Natural killer cell (primary cell): ENCODE measurements at regions not wholly inside any gene's neighbourhood (a gene's known extent, or its start where the extent isn't known, plus 50 kb on each side); places are given as distances from the start of the nearest gene placed in this dataset.

Source experiments
- ATAC-seq, 3 donors: fragments of 150-1000 bp in 2 of 3; fragments of 200-7000 bp in 1 of 3; cut with Tn5 transposase; 1 replicate in 1 of 3; 2 replicates in 2 of 3; pipeline ENCODE4 v1.10.0; 2021; ENCODE audit warnings: mild to moderate bottlenecking in 2 of 3, moderate library complexity in 2 of 3
- DNase-seq, 2 donors: peaks; one replicate each; pipeline versions ENCODE4 v3.0.0 to v3.0.0-alpha.2; 2013 to 2021; ENCODE audit warnings: mixed read lengths in 1 of 2
- H3K27ac ChIP-seq: one replicate; pipeline ENCODE4 v1.5.1; 2013; ENCODE audit warnings: mild to moderate bottlenecking, low read length
- H3K27me3 ChIP-seq: one replicate; pipeline ENCODE4 v1.6.1; 2013; ENCODE audit warnings: low read length; ENCODE audit not compliant: control insufficient read depth, insufficient read depth
- H3K36me3 ChIP-seq: one replicate; pipeline ENCODE4 v1.6.1; 2013; ENCODE audit warnings: low read length; ENCODE audit not compliant: control insufficient read depth, insufficient read depth
- H3K4me1 ChIP-seq: one replicate; pipeline ENCODE4 v1.6.1; 2013; ENCODE audit warnings: low read length; ENCODE audit not compliant: control insufficient read depth, insufficient read depth
- H3K4me3 ChIP-seq: one replicate; pipeline ENCODE4 v1.5.1; 2013; ENCODE audit warnings: low read length
- H3K9me3 ChIP-seq: one replicate; pipeline ENCODE4 v1.6.1; 2013; ENCODE audit warnings: low read length; ENCODE audit not compliant: control insufficient read depth, insufficient read depth
- H3K27ac Mint-ChIP-seq, 2 donors: one replicate each; pipeline ENCODE4 v1.8.0; 2022; ENCODE audit warnings: mild to moderate bottlenecking in 2 of 2, mixed read lengths in 2 of 2, moderate library complexity in 1 of 2
- H3K27me3 Mint-ChIP-seq, 2 donors: one replicate each; pipeline ENCODE4 v1.8.0; 2022; ENCODE audit warnings: low read depth in 2 of 2, mixed read lengths in 2 of 2
- H3K36me3 Mint-ChIP-seq: one replicate; pipeline ENCODE4 v1.8.0; 2022; ENCODE audit warnings: mixed read lengths
- H3K4me1 Mint-ChIP-seq, 2 donors: one replicate each; pipeline ENCODE4 v1.8.0; 2022; ENCODE audit warnings: mixed read lengths in 2 of 2
- H3K4me3 Mint-ChIP-seq: one replicate; pipeline ENCODE4 v1.8.0; 2022; ENCODE audit warnings: mild to moderate bottlenecking, moderate library complexity, mixed read lengths
- H3K9me3 Mint-ChIP-seq, 2 donors: one replicate each; pipeline ENCODE4 v1.8.0; 2022; ENCODE audit warnings: mixed read lengths in 2 of 2
- CTCF ChIP-seq: fragments of 200-600 bp; IDR thresholded peaks from one replicate; pipeline ENCODE4 v1.8.0; 2022; ENCODE audit warnings: antibody characterized with exemption
- WGBS: methylation state at CpG from one replicate; pipeline ENCODE4 v1.1.7; 2013; ENCODE audit warnings: missing lambda C conversion rate; ENCODE audit not compliant: insufficient coverage; 5-methylcytosine and 5-hydroxymethylcytosine counted together
- intact Hi-C: fragments of 100-400 bp; cut with micrococcal nuclease; formaldehyde crosslinking; loops from one replicate; pipeline ENCODE4 v1.14.2; 2022

GRCh38 chr6:103085801-103086200 is 1692.3 kb downstream of the GRIK2 start:
- Histone ChIP-seq H3K4me1 (no peaks in the 10 kb centered on the region), H3K4me3 (no peak overlapping the region), H3K9me3 (no peaks in the 10 kb centered on the region), H3K27me3 (no peaks in the 10 kb centered on the region), H3K36me3 (no peaks in the 10 kb centered on the region), H3K27ac (no peak overlapping the region)
- no peak overlapping the region for H3K27ac Mint-ChIP-seq
- ATAC-seq (no peak), DNase-seq (no peak)
- H3K27me3 Mint-ChIP-seq = no peaks in the 10 kb centered on the region
- intact Hi-C loops = no loop called here
- no peaks in the 10 kb centered on the region for H3K4me1 Mint-ChIP-seq
- TF ChIP-seq CTCF = no peak
- H3K4me3 Mint-ChIP-seq = no peak overlapping the region
- H3K9me3 Mint-ChIP-seq = peaks cover 4 to 6% of the 10 kb centered on the region in 2 donors
- no peaks in the 10 kb centered on the region for H3K36me3 Mint-ChIP-seq

GRCh38 chr6:103081876-103082630 is 1688.5 kb downstream of the GRIK2 start:
- TF ChIP-seq CTCF = no peak
- Histone ChIP-seq H3K27me3 (no peaks in the 10 kb centered on the region), H3K36me3 (no peaks in the 10 kb centered on the region), H3K27ac (no peak overlapping the region), H3K4me1 (no peaks in the 10 kb centered on the region), H3K4me3 (no peak overlapping the region), H3K9me3 (no peaks in the 10 kb centered on the region)
- ATAC-seq = no peak
- Mint-ChIP-seq H3K27ac (no peak overlapping the region), H3K4me3 (no peak overlapping the region), H3K4me1 (no peaks in the 10 kb centered on the region), H3K27me3 (no peaks in the 10 kb centered on the region), H3K36me3 (peaks cover 14% of the 10 kb centered on the region), H3K9me3 (peaks cover 8 to 11% of the 10 kb centered on the region in 2 donors)
- no peak for DNase-seq
- 84% methylated on average over 5 of the region's 6 CpGs for WGBS
- intact Hi-C loops = no loop called here

GRCh38 chr6:103081126-103081525 is 1687.6 kb downstream of the GRIK2 start:
- Mint-ChIP-seq H3K9me3 (peaks cover 8 to 13% of the 10 kb centered on the region in 2 donors), H3K27ac (no peak overlapping the region), H3K4me1 (no peaks in the 10 kb centered on the region), H3K27me3 (no peaks in the 10 kb centered on the region), H3K4me3 (no peak overlapping the region), H3K36me3 (peaks cover 14% of the 10 kb centered on the region)
- no peak for TF ChIP-seq CTCF
- H3K4me1 ChIP-seq = no peaks in the 10 kb centered on the region
- no peak overlapping the region for H3K4me3 ChIP-seq
- intact Hi-C loops = no loop called here
- no peak overlapping the region for H3K27ac ChIP-seq
- DNase-seq (no peak), ATAC-seq (no peak)
- no peaks in the 10 kb centered on the region for H3K9me3 ChIP-seq
- WGBS = 80% methylated on average over 1 of the region's 1 CpG
- H3K36me3 ChIP-seq = no peaks in the 10 kb centered on the region
- no peaks in the 10 kb centered on the region for H3K27me3 ChIP-seq

GRCh38 chr6:103080497-103080896 is 1687.0 kb downstream of the GRIK2 start:
- H3K4me1 ChIP-seq = no peaks in the 10 kb centered on the region
- H3K27ac Mint-ChIP-seq = no peak overlapping the region
- H3K27ac ChIP-seq = no peak overlapping the region
- no peaks in the 10 kb centered on the region for H3K27me3 Mint-ChIP-seq
- no peak for DNase-seq
- no peak overlapping the region for H3K4me3 ChIP-seq
- no peak for ATAC-seq
- no peaks in the 10 kb centered on the region for H3K4me1 Mint-ChIP-seq
- no peak for TF ChIP-seq CTCF
- no peak overlapping the region for H3K4me3 Mint-ChIP-seq
- 63% methylated on average over 2 of the region's 3 CpGs for WGBS
- peaks cover 14% of the 10 kb centered on the region for H3K36me3 Mint-ChIP-seq
- no peaks in the 10 kb centered on the region for H3K9me3 ChIP-seq
- intact Hi-C loops = no loop called here
- H3K27me3 ChIP-seq = no peaks in the 10 kb centered on the region
- no peaks in the 10 kb centered on the region for H3K36me3 ChIP-seq
- peaks cover 7 to 13% of the 10 kb centered on the region in 2 donors for H3K9me3 Mint-ChIP-seq
